GM19372 (cell line): ENCODE measurements at regions not wholly inside any gene's neighbourhood (a gene's known extent, or its start where the extent isn't known, plus 50 kb on each side); places are given as distances from the start of the nearest gene placed in this dataset.
"Not testable (repeated sequence)": the region's sequence is repeated elsewhere in the genome, so short reads cannot be mapped to it uniquely, and the experiment has no call there.

Source experiments
- ATAC-seq: cut with Tn5 transposase; IDR thresholded peaks from one replicate; pipeline ENCODE4 v1.9.1; 2021; ENCODE audit warnings: mild to moderate bottlenecking, low read depth, moderate library complexity; ENCODE audit not compliant: unreplicated experiment

DNA sequence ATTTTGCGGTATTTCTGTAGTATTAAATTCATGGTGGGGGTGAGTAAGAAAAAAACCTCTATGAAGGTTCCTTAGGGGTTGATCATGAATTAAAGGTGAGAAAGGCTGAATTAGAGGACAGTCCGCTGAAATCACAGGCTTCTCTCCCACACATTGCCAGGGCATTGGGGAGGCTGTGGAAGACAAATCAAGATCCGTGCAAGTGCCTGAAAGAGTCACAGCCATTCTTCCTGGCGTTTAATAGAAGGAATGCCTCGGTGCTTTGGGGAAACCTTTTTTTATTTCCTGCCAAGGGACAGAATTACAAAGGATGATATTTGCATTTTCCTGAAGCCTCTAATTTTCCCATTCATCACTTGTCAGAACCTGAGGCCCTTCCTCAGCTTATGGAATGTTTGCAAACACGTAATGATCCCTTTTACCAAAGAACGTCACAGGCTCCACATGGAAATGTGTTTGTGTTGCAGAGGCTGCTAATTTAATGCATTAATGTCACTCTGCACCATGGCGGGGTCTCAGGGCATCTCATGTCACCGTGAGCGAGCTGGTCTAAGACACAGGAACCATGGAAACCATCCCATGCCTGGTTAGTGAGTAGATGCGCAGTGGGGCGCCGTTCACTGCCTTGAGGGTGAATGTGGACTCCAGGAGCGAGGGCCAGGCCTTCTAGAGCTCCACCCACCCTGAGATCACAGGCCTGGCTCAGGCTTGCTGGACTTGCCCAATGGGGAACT lies 185.9 kb upstream of the SULF2 start:
- ATAC-seq = no peak

DNA sequence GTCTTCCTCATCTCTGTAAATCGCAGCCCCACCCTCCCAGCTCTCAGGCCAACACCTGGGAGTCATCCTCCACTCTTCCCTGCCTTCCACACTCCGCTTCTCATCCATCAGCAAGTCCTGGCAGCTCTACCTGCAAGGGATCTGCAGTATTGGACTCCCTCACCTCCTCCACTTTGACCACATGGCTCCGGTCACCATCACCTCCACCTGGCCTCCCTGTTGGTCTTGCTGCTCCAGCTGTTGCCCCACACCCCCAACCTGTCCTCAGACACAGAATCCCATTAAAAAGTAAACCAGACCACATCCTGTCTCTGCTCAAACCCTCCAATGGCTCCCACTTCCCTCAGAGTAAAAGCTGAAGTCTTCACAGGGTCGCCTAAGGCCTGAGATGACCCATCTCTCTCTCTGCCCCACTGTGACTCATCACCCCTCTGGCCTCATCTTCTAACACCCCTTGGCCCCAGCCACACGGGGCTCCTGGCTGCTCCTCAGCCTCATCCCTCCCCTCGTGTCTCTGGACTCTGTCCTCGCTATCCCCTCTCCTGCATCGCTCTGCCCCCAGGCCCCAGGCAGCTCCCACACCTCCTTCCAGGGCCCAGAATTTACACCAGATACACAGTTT lies 185.1 kb upstream of the SULF2 start:
- no peak for ATAC-seq

DNA sequence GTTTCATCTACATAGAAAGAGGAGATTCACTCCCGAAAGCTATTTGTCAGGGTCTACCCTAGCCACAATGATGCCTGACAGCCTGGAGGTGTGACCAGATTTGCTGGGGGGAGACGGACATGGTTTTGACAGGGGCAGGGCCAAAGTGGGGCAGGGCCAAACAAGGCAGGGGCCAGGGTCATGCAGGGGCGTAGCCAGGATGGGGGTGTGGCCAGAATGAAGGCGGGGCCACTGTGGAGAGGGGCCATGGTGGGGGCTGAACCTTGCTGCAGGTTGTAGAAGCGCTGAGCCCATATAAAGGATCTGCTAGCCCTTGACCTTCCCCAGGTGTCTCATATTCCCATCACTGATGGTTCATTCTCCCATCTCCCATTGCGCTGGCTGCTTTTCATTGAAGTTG lies 184.1 kb upstream of the SULF2 start:
- ATAC-seq = no peak

DNA sequence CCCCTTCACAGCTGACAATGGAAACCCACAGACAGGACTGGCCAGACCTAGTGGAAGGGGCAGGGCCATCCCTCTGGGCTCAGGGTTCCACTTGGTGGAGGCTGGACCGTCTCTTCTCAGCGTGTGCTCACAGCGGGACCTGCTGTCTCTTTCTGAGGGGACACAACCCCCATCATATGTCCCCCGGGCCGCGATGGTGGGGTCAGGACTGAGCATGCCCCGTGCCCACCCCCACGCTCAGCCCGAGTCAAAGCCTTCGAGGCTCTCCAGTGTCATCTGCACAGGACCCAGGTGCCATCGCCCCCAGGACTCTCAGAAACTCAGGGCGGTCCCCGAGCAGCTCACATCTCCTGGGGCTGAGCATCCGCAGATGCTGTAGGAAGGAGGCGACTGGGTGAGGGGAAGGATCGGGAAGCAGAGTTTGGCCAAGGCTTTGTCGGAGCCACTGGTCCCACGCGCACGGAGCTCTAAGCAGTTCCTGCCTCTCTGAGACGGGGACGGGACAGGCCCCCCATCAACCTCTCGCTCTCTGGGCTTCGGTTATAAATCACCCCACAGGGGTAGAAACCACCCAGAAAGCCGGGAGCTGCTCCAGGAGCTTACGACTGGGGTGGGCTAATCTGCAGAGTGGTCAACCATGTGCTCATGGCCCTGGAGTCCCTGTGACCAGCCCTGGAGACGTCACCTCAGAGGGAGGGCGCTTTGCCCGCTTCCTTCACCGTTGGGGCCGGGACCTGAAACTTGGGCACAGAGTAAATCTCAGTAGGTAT lies 183.4 kb upstream of the SULF2 start:
- no peak for ATAC-seq

DNA sequence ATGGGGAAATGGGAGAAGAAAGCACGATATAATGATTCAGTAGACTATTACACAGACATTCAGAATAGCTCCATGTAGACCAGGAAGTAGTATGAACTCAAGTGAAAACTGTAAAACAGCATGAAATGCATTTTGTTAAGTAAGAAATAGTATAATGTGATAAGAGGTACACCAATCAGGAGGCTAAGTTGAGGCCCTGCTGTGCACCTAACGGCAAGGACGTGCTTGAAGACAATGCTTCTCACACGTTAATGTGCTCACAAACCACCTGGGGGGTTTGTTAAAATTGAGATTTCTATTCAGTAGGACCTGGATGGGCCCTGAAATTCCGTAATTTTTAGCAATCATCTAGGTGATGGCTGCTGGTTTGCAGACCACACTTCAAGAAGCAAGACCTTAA lies 178.9 kb upstream of the SULF2 start:
- ATAC-seq = no peak

DNA sequence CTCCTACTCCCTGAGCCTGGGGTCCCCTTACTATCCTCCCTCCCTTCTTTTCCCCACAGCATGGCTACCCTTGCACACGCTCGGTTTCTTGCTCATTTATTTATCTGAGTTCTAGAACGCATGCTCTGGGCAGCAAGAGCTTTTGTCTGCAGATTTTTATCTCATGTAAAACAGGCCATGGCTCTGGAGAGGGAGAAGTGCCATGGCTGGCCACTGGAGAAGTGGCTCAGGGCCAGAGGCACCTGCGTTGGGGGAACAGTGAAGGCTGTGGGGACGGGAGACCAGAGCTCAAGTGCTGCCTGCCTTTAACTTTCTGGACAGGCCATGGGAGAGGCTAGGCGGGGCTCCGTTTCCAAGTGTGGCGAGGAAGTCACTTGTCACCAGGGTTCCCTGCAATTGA lies 177.7 kb upstream of the SULF2 start:
- ATAC-seq = no peak

DNA sequence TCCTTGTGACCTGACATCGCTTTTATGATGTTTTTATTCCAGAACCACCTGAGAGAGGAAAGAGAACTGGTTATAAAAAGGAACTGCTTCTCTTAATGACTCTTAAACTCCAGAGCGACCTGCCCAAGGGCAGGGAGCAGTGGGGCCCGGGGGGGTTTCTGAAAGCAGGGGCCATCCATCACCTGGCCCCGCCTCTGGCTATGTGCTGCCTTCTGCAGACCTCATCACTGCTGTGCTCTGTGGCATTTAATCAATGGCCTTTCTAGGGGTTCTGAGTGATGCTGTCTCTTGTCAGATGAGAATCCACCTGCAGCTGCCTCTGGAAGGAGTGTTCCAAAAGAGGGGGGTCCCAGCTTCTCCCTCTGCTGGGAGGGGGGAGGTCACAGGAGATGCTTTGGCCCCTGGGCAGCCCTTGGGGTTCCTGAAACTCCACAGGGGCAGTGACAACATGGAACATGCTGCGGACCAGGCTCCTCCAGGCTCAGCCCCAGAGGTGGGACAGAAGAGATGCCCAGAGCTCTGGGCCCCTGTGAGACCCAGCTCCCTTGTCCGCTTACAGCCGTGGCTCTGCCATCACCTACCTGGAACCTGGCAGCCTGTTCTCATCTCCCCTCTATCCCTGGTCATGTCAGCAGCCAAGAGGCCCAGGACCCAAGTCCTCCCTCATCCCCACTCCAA lies 177.1 kb upstream of the SULF2 start:
- no peak for ATAC-seq

DNA sequence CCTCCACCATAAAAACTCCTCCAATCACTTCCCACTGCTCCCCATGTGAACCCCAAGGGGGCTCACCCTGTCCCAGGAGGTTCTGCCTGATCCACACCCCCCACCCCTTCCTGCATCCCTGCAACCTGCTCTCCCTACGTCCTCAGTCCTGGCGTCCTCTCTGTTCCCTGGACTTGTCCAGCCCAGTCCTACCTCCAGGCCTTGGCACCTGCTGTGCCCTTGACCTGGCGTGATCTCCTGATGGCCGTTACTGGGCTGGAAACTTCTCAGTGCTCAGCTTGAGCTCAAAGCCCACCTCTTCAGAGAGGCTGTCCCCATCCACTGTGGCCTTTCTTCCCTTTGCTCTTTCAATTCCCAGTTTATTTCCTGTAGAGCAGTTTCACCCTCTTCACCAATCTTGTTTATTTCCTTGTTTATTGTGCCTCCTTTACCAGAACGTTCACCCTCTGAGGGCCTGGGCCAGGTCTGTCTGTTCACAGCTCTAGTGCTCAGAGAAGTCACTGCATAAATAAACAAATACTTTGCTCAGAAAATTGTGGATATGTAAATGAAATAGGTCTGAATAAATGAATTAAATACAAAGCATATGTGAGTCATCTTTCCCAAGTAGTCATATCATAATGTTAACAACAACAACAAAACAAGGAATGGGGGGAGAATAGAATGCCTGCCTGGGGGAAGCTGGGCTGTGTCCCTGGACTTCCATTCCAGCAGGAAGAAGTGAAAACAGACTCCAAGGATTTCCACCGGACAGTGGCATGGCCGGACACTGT lies 175.7 kb upstream of the SULF2 start:
- ATAC-seq = no peak

DNA sequence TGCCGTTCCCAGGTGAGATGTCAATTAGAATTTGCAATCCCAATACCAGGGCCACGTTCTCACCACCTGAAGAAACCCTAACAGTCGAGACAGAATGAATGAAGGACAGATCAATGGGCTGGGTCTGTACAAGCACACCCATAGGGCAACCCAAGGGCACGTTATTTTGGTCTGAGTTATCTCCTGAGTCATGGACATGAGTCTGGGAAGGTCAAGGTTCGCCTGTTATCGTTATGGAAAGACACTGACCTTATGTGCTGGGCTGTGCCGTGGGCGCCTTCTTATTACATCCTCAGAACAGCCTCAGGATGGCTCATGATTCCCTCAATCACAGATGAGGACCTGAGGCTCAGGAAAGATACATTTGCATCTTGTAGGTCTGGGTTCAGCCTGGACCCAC lies 175.0 kb upstream of the SULF2 start:
- ATAC-seq = no peak

DNA sequence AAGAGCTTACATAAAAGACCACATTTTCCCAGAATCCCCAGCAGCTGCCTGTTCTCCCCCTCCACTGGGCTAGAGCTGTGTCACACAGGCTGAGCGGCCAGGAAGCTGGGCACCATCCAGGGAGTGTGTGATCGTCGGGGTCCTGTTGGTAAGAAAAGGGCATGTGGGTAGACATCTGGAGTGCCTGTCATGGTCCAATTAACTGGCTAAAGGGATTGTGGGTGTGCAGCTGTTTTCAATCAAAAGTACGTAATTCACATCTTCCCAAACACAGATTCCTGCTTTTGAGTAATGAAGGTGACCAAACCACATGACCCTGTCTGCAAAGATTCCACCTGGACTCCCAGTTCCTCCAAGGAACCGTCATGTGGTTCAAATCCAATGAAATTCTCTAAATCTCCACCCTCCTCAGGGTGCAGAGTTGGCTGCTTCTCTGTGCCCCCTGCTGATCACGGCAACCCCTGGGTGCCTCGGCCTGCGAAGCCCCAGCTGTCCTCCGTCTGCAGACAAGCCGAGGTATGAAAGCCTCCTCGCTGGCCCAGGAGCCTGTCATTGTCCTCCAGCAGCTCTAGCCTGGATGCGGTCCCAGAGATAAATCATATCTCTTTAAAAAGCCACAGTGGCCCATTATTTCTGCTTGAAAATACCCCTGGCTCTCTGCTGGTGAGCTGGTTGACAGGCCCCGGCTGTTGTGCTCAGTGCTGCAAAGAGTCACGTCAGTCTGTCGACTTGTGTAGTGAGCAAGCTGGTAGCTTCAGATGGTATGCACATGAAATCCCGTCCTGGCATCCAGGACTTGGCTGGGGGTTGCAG lies 172.9 kb upstream of the SULF2 start:
- not testable (repeated sequence) for ATAC-seq

DNA sequence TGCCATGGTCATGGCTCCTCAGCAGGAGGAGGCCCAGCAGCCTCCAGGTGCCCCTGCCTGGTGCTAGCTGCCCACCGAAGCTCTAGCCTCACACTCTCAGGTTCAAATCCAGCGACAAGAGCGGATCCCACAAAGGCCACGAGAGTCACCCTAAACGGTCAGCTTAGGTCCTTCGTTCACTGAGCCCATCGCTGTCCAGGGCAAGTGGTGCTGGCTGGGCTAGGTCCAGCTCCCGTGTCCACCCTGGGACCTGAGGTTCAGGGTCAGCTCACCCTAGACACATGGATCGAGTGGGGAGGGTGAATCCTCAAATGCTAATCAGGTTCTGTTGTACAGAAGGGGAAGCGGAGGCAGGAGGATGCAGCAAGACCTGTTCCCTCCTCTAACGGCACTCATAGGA lies 171.9 kb upstream of the SULF2 start:
- no peak for ATAC-seq

DNA sequence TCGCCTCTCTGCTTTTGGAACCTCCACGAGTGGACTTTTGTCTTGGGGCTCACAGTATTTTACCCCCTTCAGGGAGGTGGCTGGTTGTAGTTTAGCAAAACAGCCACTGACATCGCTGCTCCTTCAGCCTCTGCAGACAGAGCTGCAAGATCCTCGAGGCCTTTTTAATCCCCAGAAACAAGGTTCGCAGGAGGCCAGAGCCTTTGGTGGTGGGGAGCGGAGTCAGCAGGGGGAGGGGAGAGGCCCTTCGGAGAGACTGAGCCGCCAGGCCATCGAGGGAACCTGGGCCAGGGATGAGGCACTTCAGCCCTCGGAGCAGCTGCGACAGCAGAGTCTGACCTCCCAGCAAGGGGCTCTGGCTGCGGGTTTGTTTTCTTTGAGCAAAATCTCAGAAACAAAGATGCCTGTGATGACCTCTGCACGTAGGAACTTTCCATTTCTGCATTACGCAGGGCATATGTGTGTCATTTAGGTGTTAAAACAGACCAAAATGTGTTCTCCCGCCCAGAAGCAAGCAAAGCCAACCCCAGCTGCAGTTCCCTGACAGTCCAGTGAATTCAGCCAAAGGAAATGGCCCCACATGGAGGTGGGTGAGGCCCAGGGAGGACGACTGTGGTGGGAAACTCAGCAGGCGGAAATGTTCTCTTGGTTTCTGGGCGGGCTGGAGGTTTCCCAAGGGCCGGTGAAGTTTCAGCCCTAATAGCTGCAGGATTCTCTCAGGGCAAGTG lies 171.2 kb upstream of the SULF2 start:
- ATAC-seq = no peak

DNA sequence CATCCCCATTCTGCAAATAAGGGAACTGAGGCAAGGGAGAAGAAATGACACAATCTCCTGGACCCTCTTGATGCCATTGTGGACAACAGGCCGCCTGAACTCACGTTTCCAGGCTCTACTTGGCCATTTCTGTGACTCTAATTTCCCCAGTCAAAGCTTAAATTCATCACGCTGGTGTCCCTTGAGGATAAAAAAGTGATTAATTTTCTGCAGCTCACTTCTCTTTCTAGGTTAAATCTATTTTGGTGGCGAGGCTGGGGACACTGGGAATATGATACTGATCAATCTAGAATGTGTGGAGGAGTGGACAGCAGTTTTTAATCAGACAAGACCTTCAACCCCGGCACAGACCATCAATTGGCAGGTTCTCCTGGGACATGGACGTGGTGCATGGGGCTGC lies 168.2 kb upstream of the SULF2 start:
- no peak for ATAC-seq

DNA sequence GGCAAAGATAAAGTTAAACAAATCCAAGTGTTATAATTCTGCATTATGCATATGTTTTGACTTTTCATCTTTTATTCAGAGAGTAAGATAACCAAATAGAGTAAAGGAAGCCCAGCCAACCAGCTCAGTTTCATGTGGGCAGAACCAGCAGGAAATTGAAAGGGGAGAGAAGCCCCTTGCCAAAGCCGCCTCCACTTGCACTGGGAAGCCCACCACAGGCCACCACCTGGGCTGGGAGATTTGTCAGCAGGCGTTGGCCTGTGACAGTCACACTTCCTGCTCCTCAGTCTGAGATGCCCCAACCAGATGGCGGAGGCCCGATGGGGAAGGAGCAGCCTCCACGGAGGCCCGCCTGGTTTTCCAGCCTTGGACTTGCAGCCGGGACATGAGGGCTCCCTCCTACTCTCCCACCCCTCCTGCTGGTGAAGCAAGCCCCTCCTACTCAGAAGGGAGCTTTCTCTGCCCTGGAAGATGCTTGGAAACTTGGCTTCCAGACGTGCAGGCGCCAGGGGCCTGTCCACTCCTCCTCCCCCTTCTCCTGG lies 166.8 kb upstream of the SULF2 start:
- ATAC-seq = no peak

DNA sequence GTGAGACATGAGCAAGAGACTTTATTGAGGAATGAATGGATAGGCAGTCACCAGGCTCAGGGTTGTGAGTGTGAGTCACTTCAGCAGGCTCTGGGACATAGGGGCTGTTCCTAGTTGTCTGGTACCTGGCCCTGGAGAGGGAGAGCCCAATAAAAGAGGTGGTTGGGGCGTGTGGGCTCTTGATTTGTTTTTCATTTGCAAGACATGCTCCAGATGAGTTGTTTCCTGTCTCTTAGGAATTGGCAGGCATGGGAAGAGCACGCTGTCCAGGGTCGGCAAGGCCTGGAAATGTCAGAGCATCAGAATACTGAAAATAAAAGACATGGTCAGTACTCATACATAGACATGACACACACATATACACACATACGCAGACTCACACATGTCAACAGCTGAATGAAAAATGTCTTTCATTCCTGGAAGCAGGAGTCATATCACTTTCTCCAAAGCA lies 166.3 kb upstream of the SULF2 start:
- no peak for ATAC-seq

DNA sequence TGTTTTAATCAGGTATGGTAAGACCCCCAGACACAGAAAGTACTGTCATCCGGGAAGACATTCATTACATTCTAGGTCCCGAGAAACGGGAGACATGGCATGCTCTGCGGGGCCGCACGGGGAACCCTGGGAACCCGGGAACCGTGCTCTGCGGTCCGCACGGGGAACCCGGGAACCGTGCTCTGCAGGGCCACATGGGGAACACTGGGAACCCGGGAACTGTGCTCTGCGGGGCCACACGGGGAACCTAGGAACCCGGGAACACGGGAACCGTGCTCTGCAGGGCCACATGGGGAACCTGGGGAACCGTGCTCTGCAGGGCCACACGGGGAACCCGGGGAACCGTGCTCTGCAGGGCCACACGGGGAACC lies 165.6 kb upstream of the SULF2 start:
- no peak for ATAC-seq

DNA sequence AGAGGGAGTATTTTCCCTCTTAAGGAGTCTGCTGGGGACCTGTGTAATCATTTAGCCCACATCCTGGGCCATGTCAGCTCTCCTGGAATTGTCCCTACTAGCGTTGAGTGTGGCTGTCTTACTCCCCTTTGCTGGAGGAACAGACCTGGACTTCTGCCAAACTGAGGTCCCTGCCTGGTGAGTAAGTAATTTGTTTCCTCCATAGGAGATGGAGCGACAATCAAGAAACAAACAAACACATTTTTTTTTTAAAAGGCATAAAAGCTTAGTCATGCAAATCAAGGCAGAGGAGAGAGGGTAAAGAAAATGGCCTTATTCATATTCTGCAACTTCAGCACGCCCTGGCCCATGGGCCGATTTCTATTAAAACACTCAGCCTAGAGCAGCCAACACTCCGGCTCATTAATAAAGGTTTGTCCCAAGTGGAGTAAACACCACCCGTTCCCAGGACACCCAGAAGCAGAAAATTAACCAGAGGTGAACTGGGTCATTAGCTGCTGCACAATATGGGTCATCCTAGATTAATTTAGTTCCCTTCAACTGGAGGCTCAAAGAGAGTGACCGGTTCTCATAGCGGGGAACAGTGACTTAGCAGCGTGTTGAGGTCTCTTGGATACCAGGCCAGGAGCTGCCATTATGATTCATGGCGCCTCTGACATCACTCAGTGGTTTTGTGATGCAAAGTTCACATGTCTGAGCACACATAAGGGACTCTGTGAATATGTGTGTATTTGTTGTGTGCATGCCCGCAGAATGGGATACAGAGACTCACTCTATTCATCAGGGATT lies 165.0 kb upstream of the SULF2 start:
- no peak for ATAC-seq

DNA sequence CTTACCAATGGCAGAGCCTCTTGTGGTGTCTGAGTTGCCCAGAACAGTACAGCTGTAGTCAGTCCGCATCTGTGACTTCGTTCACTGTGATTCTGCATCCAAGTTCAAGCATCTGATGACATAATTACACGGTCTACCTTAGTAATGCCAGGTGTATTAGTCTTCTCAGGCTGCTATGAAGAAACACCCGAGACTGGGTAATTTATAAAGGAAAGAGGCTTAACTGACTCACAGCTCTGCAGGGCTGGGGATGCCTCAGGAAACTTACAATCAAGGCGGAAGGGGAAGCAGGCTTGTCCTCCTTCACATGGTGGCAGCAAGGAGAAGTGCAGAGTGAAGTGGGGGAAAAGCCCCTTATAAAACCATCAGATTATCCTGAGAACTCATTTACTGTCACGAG lies 163.9 kb upstream of the SULF2 start:
- no peak for ATAC-seq
